ENCODE measurements at regions not wholly inside any gene's neighbourhood (a gene's known extent, or its start where the extent isn't known, plus 50 kb on each side); places are given as distances from the start of the nearest gene placed in this dataset.
"Not testable (repeated sequence)": the region's sequence is repeated elsewhere in the genome, so short reads cannot be mapped to it uniquely, and the experiment has no call there.

GRCh38 chr2:113365791-113366190 is 71.7 kb upstream of the ZNG1B start:
- DNase-seq (ENCODE audit: low read depth, low spot score); H3K4me3 ChIP-seq (ENCODE audit: low read depth, low read length); POLR2A ChIA-PET: not testable (repeated sequence)
- CTCF ChIA-PET: interaction anchor here (0.7 to 10.4 kb wide), 9 partner anchors 16 to 229 kb away, joined by 3 to 198 read pairs (median 4); no protein-coding TSS in a partner anchor

GRCh38 chr2:113365290-113365689 is 72.2 kb upstream of the ZNG1B start:
- POLR2A ChIA-PET; DNase-seq (ENCODE audit: low read depth, low spot score); H3K4me3 ChIP-seq (ENCODE audit: low read depth, low read length): not testable (repeated sequence)
- CTCF ChIA-PET: interaction anchor here (0.7 to 10.4 kb wide), 10 partner anchors 16 to 229 kb away, joined by 3 to 198 read pairs (median 4); no protein-coding TSS in a partner anchor

- CTCF ChIA-PET: interaction anchor here (1.0 to 3.5 kb wide), 6 partner anchors 10 to 162 kb away, joined by 3 to 19 read pairs (median 5); no protein-coding TSS in a partner anchor
- no peak for TF ChIP-seq CTCF (IDR thresholded peaks at IDR 0.05; ENCODE audit: insufficient read depth, low read length, missing control alignments)
- no peak for DNase-seq (ENCODE audit: low read depth, low spot score)
- POLR2A ChIA-PET: no interaction called here
- no peak overlapping the region for H3K4me3 ChIP-seq (ENCODE audit: low read depth, low read length)
Measured at GRCh38 chr2:113361051-113361450, 76.4 kb upstream of the ZNG1B start.

- ChIA-PET POLR2A (no interaction called here), CTCF (interaction anchor here (1.0 to 3.3 kb wide), 3 partner anchors 13 to 108 kb away, joined by 3 to 16 read pairs (median 5); no protein-coding TSS in a partner anchor)
- H3K4me3 ChIP-seq (ENCODE audit: low read depth, low read length): no peak overlapping the region
- TF ChIP-seq CTCF (IDR thresholded peaks at IDR 0.05; ENCODE audit: insufficient read depth, low read length, missing control alignments): no peak
- no peak for DNase-seq (ENCODE audit: low read depth, low spot score)
Measured at GRCh38 chr2:113357071-113357470, 78.3 kb upstream of the PAX8 start.

- POLR2A ChIA-PET; H3K4me3 ChIP-seq (ENCODE audit: low read depth, low read length); DNase-seq (ENCODE audit: low read depth, low spot score): not testable (repeated sequence)
- CTCF ChIA-PET: interaction anchor here (3.3 kb wide), 1 partner anchor 14 kb away, joined by 16 read pairs; no protein-coding TSS in a partner anchor
Measured at GRCh38 chr2:113356284-113356683, 77.6 kb upstream of the PAX8 start.

- POLR2A ChIA-PET; DNase-seq (ENCODE audit: low read depth, low spot score); H3K4me3 ChIP-seq (ENCODE audit: low read depth, low read length): not testable (repeated sequence)
- CTCF ChIA-PET: interaction anchor here (3.3 kb wide), 1 partner anchor 15 kb away, joined by 16 read pairs; no protein-coding TSS in a partner anchor
Measured at GRCh38 chr2:113355339-113356015, 76.8 kb upstream of the PAX8 start.

GRCh38 chr2:113351375-113352355 is 72.9 kb upstream of the PAX8 start:
- H3K4me3 ChIP-seq (ENCODE audit: low read depth, low read length): no peak overlapping the region
- no peak for DNase-seq (ENCODE audit: low read depth, low spot score)
- POLR2A ChIA-PET: no interaction called here
- no peak for TF ChIP-seq CTCF (IDR thresholded peaks at IDR 0.05; ENCODE audit: insufficient read depth, low read length, missing control alignments)
- CTCF ChIA-PET: interaction anchor here (1.0 to 1.5 kb wide), 2 partner anchors 38 to 103 kb away, joined by 3 to 4 read pairs; no protein-coding TSS in a partner anchor

GRCh38 chr2:113343800-113344199 is 65.1 kb upstream of the PAX8 start:
- CTCF ChIA-PET; POLR2A ChIA-PET; DNase-seq (ENCODE audit: low read depth, low spot score): not testable (repeated sequence)

More at GRCh38 chr2:113343800-113344199, 65.1 kb upstream of the PAX8 start:
- H3K4me3 ChIP-seq (ENCODE audit: low read depth, low read length): not testable (repeated sequence)
